ENCODE measurements at regions not wholly inside any gene's neighbourhood (a gene's known extent, or its start where the extent isn't known, plus 50 kb on each side); places are given as distances from the start of the nearest gene placed in this dataset.

DNA sequence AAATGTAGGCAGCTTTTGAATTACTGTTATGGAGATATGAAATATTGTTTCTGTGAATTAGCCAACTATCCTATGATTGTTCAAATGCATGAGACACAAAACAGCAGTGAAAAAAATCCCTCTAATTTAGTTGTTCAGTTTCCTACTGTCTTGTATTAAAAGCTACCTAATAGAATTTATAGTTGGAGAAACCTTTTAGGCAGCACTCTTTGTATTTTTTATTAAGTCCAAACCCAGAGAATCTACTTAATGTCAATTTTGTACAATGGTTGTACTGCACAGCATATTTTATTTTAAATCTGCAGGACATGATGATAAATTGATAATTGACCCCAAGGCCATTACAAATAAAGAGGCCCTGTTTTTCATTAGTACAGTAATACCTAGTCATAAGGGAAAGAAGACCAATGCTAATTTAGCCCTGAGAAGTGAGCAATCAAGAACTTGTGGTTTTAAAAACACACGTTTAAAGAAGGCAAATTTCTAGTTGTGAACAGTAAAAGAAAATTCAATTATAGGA, 607.5 kb downstream of the ISL1 start:
- DNase-seq (ENCODE audit: low spot score) = no peak
- no peaks in the 10 kb centered on the region for H3K9me3 ChIP-seq (ENCODE audit: low read depth, low read length, poor library complexity, severe bottlenecking)
- H3K27me3 ChIP-seq (replicated peaks; ENCODE audit: insufficient read depth, low read depth, low read length, poor library complexity) = no peaks in the 10 kb centered on the region
- H3K27ac ChIP-seq (ENCODE audit: low read depth, low read length, poor library complexity, severe bottlenecking) = no peak overlapping the region
- CTCF ChIA-PET = no interaction called here
- no peaks in the 10 kb centered on the region for H3K4me1 ChIP-seq (ENCODE audit: insufficient read depth, low read length, poor library complexity, severe bottlenecking)
- POLR2A ChIA-PET (ENCODE audit: low non-redundant PET) = no interaction called here
- intact Hi-C loops (cut with micrococcal nuclease; ENCODE audit: unreplicated experiment) = no loop called here
- BruUV-seq (replicated peaks) = no TSS peak
- no peaks in the 10 kb centered on the region for H3K36me3 ChIP-seq (ENCODE audit: insufficient read depth, low read length, poor library complexity, severe bottlenecking)
- H3K4me3 ChIP-seq (ENCODE audit: low read depth, low read length, poor library complexity, severe bottlenecking) = no peak overlapping the region
- TF ChIP-seq, protein P1, sequence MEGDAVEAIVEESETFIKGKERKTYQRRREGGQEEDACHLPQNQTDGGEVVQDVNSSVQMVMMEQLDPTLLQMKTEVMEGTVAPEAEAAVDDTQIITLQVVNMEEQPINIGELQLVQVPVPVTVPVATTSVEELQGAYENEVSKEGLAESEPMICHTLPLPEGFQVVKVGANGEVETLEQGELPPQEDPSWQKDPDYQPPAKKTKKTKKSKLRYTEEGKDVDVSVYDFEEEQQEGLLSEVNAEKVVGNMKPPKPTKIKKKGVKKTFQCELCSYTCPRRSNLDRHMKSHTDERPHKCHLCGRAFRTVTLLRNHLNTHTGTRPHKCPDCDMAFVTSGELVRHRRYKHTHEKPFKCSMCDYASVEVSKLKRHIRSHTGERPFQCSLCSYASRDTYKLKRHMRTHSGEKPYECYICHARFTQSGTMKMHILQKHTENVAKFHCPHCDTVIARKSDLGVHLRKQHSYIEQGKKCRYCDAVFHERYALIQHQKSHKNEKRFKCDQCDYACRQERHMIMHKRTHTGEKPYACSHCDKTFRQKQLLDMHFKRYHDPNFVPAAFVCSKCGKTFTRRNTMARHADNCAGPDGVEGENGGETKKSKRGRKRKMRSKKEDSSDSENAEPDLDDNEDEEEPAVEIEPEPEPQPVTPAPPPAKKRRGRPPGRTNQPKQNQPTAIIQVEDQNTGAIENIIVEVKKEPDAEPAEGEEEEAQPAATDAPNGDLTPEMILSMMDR (conservative IDR thresholded peaks at IDR 0.05; ENCODE audit: low read depth, low read length) = no peak
- TF ChIP-seq EZH2 (IDR thresholded peaks at IDR 0.05; ENCODE audit: borderline replicate concordance, low read depth, low read length, poor library complexity, severe bottlenecking) = no peak

DNA sequence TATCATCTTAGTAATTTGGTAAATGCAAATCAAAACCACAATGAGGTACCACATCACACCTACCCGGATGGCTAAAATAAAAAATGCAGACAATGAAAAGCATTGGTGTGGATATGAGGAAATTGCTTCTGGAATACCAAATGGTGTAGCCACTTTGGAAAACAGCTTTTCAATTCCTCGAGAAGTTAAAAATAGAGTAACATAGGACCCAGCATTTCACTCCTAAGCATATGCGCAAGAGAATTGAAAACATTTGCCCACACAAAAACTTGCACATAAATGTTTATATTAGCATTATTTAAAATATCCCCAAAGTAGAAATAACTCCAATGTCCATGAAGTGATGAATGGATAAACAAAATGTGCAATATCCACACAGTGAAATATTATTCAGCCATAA, 608.7 kb downstream of the ISL1 start:
- TF ChIP-seq, protein P1 (conservative IDR thresholded peaks at IDR 0.05; ENCODE audit: low read depth, low read length) = no peak
- no peak for TF ChIP-seq EZH2 (IDR thresholded peaks at IDR 0.05; ENCODE audit: borderline replicate concordance, low read depth, low read length, poor library complexity, severe bottlenecking)
- no peaks in the 10 kb centered on the region for H3K27me3 ChIP-seq (replicated peaks; ENCODE audit: insufficient read depth, low read depth, low read length, poor library complexity)
- no peak for DNase-seq (ENCODE audit: low spot score)

GRCh38 chr5:51995773-51996306, 612.6 kb downstream of the ISL1 start:
- no peaks in the 10 kb centered on the region for H3K9me3 ChIP-seq (ENCODE audit: low read depth, low read length, poor library complexity, severe bottlenecking)
- ChIA-PET POLR2A (ENCODE audit: low non-redundant PET) (no interaction called here), CTCF (no interaction called here)
- H3K36me3 ChIP-seq (ENCODE audit: insufficient read depth, low read length, poor library complexity, severe bottlenecking) = no peaks in the 10 kb centered on the region
- intact Hi-C loops (cut with micrococcal nuclease; ENCODE audit: unreplicated experiment) = no loop called here
- no peak overlapping the region for H3K4me3 ChIP-seq (ENCODE audit: low read depth, low read length, poor library complexity, severe bottlenecking)
- no peaks in the 10 kb centered on the region for H3K4me1 ChIP-seq (ENCODE audit: insufficient read depth, low read length, poor library complexity, severe bottlenecking)
- no peak overlapping the region for H3K27ac ChIP-seq (ENCODE audit: low read depth, low read length, poor library complexity, severe bottlenecking)
- BruUV-seq (replicated peaks) = no TSS peak
- DNase-seq (ENCODE audit: low spot score) = no peak
- H3K27me3 ChIP-seq (replicated peaks; ENCODE audit: insufficient read depth, low read depth, low read length, poor library complexity) = no peaks in the 10 kb centered on the region
- TF ChIP-seq, protein P1 (conservative IDR thresholded peaks at IDR 0.05; ENCODE audit: low read depth, low read length) = no peak
- TF ChIP-seq EZH2 (IDR thresholded peaks at IDR 0.05; ENCODE audit: borderline replicate concordance, low read depth, low read length, poor library complexity, severe bottlenecking) = no peak

More for the DNA sequence above, 608.7 kb downstream of the ISL1 start:
- Histone ChIP-seq H3K9me3 (ENCODE audit: low read depth, low read length, poor library complexity, severe bottlenecking) (no peaks in the 10 kb centered on the region), H3K36me3 (ENCODE audit: insufficient read depth, low read length, poor library complexity, severe bottlenecking) (no peaks in the 10 kb centered on the region), H3K27ac (ENCODE audit: low read depth, low read length, poor library complexity, severe bottlenecking) (no peak overlapping the region), H3K4me3 (ENCODE audit: low read depth, low read length, poor library complexity, severe bottlenecking) (no peak overlapping the region), H3K4me1 (ENCODE audit: insufficient read depth, low read length, poor library complexity, severe bottlenecking) (no peaks in the 10 kb centered on the region)
- intact Hi-C loops (cut with micrococcal nuclease; ENCODE audit: unreplicated experiment) = no loop called here
- ChIA-PET POLR2A (ENCODE audit: low non-redundant PET) (no interaction called here), CTCF (no interaction called here)
- no TSS peak for BruUV-seq (replicated peaks)

Data from A673 (cell line).